Heart right ventricle (tissue), 16 donors: ENCODE measurements at regions not wholly inside any gene's neighbourhood (a gene's known extent, or its start where the extent isn't known, plus 50 kb on each side); places are given as distances from the start of the nearest gene placed in this dataset.
A peak's percentile ranks its signal among the peaks of the same experiment; 100 is the strongest.

ENCODE experiments used
- ATAC-seq, 8 donors: fragments of 200-7000 bp; cut with Tn5 transposase; one replicate each; pipeline ENCODE4 v1.9.1; 2020; ENCODE audit warnings: mild to moderate bottlenecking in 8 of 8, moderate library complexity in 8 of 8, moderate number of reproducible peaks in 1 of 8
- DNase-seq, 2 donors: peaks; one replicate each; pipeline ENCODE4 v3.0.0-alpha.2; 2020
- H3K27ac ChIP-seq, 10 donors: fragments of 200-600 bp; sonication (generic) in 2 of 10; one replicate each; pipeline versions ENCODE4 v1.5.0 to v1.8.0; 2020 to 2022; ENCODE audit warnings: mild to moderate bottlenecking in 3 of 10
- H3K27me3 ChIP-seq, 7 donors: fragments of 200-600 bp; one replicate each; pipeline ENCODE4 v1.8.0; 2021 to 2022; ENCODE audit warnings: mild to moderate bottlenecking in 2 of 7
- H3K36me3 ChIP-seq, 9 donors: fragments of 200-600 bp; sonication (generic) in 1 of 9; one replicate each; pipeline versions ENCODE4 v1.5.0 to v1.8.0; 2020 to 2022; ENCODE audit warnings: mild to moderate bottlenecking in 2 of 9
- H3K4me1 ChIP-seq, 9 donors: fragments of 200-600 bp; sonication (generic) in 1 of 9; one replicate each; pipeline versions ENCODE4 v1.5.0 to v1.8.0; 2020 to 2022; ENCODE audit warnings: mild to moderate bottlenecking in 4 of 9
- H3K4me3 ChIP-seq, 10 donors: fragments of 200-600 bp; sonication (generic) in 2 of 10; one replicate each; pipeline versions ENCODE4 v1.5.0 to v1.8.0; 2020 to 2022; ENCODE audit warnings: mild to moderate bottlenecking in 7 of 10, moderate library complexity in 2 of 10
- H3K9me3 ChIP-seq, 11 donors: fragments of 200-600 bp in 10 of 11; sonication (generic) in 2 of 11; one replicate each; pipeline versions ENCODE4 v1.5.0 to v1.8.0; 2013 to 2022; ENCODE audit warnings: mild to moderate bottlenecking in 2 of 11, control low read depth in 1 of 11, moderate library complexity in 1 of 11
- WGBS, 2 donors: extraction: QIAGEN DNeasy Blood & Tissue Kit; methylation state at CpG; one replicate each; pipeline ENCODE4 v1.1.7; 2013; ENCODE audit warnings: inconsistent platforms in 1 of 2; 5-methylcytosine and 5-hydroxymethylcytosine counted together
- intact Hi-C, 10 donors: fragments of 100-400 bp; cut with DNase I; formaldehyde crosslinking; loops; one replicate each; pipeline versions ENCODE4 v1.11.1 to v1.14.2; 2022
- TF ChIP-seq, protein P1 (sequence below), 9 donors: fragments of 200-600 bp; sonication (generic) in 2 of 9; IDR thresholded peaks; one replicate each; pipeline versions ENCODE4 v1.5.0 to v1.8.0; 2021 to 2022; ENCODE audit warnings: antibody characterized with exemption in 9 of 9, mild to moderate bottlenecking in 5 of 9, moderate library complexity in 1 of 9
- donor health status: Arrhythmogenic right ventricular cardiomyopathy.
- donor health status: ischemic (EF 13 %, LVEDD 7.1; RV severe dilation, severe dysfunction).
- donor health status: healthy with polysubstance abuse.
- donor health status: DM: no; HTN: yes; CAD: no.
- donor health status: DM: no; HTN: no; CAD: no.
- donor health status: ischemic (EF 25% LVEDD 6.9; RV normal size, moderate dysfunction).
- donor health status: ischemic (EF 25% LVEDD 5.7; RV mildly dilated, moderate dysfunction).
- donor health status: healthy.
- donor health status: DM: yes; HTN: yes; CAD: no.
- donor health status: Ischemic cardiomyopathy.
- donor health status: ischemic (EF 35%, LVEDD 5.7; RV mildly dilated, moderate dysfunction).
- donor health status: nonischemic (EF 11% LVEDD 7.7; RV severe dilation, severe dysfunction).
- donor health status: DM: yes; HTN: yes; CAD: no.
- donor health status: PGD.
- donor health status: ischemic (EF 29% LVEDD 5.4; RV normal size, mild dysfunction).
- donor health status: nonischemic (EF 23%, LVEDD 6.1; RV moderate dilation, normal function).

DNA sequence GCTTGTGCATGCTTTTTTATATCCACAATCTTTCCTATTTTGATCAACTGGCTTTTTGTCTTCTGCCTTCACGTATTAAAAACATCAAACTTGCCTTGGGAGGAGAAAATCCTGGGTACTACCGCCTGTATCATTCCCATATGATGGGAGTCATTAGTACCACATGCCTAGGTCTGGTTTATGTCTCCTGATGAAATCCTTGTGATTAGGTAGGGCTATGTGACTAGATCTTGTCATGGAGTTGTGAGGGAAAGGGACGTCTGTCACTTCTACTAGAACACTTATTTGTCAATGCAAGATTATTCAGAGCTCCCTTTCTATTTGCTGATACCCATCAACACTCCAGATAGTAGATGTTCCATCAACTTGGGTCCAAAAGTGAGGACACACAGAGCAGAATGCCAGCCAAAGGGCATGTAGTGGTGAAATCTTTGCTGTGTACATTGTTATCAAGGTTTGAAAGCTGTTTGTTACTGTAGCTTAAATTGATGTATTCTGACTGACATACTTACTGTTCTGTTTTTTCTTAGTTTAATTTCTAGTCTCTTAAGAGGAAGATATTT, 621.8 kb upstream of the NR5A2 start:
- peaks cover 0 to 6% (median 0%) of the 10 kb centered on the region in 11 donors for H3K9me3 ChIP-seq
- WGBS, 2 donors, result 54 to 59% methylated on average over 3 of the region's 3 CpGs
- intact Hi-C loops, result no loop called here
- no peak overlapping the region for H3K4me3 ChIP-seq
- TF ChIP-seq, protein P1, sequence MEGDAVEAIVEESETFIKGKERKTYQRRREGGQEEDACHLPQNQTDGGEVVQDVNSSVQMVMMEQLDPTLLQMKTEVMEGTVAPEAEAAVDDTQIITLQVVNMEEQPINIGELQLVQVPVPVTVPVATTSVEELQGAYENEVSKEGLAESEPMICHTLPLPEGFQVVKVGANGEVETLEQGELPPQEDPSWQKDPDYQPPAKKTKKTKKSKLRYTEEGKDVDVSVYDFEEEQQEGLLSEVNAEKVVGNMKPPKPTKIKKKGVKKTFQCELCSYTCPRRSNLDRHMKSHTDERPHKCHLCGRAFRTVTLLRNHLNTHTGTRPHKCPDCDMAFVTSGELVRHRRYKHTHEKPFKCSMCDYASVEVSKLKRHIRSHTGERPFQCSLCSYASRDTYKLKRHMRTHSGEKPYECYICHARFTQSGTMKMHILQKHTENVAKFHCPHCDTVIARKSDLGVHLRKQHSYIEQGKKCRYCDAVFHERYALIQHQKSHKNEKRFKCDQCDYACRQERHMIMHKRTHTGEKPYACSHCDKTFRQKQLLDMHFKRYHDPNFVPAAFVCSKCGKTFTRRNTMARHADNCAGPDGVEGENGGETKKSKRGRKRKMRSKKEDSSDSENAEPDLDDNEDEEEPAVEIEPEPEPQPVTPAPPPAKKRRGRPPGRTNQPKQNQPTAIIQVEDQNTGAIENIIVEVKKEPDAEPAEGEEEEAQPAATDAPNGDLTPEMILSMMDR (IDR thresholded peaks at IDR 0.05), result no peak
- DNase-seq (no peak), ATAC-seq (no peak)
- H3K4me1 ChIP-seq, result no peaks in the 10 kb centered on the region
- no peaks in the 10 kb centered on the region for H3K27me3 ChIP-seq
- H3K36me3 ChIP-seq, result no peaks in the 10 kb centered on the region
- no peak overlapping the region for H3K27ac ChIP-seq

DNA sequence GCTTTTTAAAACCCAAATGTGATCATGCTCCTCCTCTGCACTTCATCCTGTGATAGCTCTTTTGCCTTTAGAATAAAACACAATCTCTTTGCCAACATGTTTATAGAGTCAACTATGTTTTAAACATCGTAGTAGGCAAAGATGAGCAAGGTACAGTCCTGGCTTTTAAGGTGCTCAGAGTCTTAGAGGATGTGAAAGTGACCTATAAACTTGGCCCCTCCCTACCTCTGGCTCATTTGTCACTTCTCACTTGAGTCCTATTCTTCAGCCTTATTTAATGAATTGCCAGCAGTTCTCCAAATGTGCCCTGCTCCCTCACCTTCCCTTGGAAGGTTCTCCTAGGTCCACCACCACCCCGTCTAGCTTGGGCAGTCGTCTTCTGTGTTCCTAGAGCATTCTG, 617.0 kb upstream of the NR5A2 start:
- H3K9me3 ChIP-seq, result peaks cover 0 to 9% (median 0%) of the 10 kb centered on the region in 11 donors
- no peaks in the 10 kb centered on the region for H3K4me1 ChIP-seq
- 80 to 83% methylated on average over 3 of the region's 3 CpGs for WGBS, 2 donors
- H3K36me3 ChIP-seq, result no peaks in the 10 kb centered on the region
- intact Hi-C loops, result no loop called here
- H3K4me3 ChIP-seq, result no peak overlapping the region
- ATAC-seq, result no peak
- no peak for DNase-seq
- no peaks in the 10 kb centered on the region for H3K27me3 ChIP-seq
- TF ChIP-seq, protein P1 (IDR thresholded peaks at IDR 0.05), result no peak
- H3K27ac ChIP-seq, result no peak overlapping the region

DNA sequence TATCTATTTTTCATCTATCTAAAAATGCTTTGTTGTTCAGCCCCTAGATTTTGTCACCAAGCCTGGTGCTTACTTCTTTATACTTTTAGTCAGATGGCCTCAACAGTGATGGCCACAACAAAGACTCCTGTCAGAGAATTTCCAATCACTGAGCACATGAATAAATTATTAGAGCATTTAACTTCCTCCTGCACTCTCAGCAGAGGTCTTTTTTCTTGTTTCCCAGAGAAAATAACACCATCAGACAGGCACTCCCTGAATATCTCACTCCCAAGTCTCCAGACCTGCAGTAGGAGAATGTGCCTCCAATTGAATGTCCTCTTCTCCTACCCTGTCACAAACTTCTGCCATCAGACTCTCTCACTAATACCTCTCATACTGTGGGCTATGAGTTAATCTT, 616.0 kb upstream of the NR5A2 start:
- no peaks in the 10 kb centered on the region for H3K4me1 ChIP-seq
- H3K36me3 ChIP-seq, result no peaks in the 10 kb centered on the region
- TF ChIP-seq, protein P1 (IDR thresholded peaks at IDR 0.05), result no peak
- H3K27ac ChIP-seq, result no peak overlapping the region
- H3K9me3 ChIP-seq, result peaks cover 0 to 20% (median 7%) of the 10 kb centered on the region in 11 donors
- intact Hi-C loops, result no loop called here
- H3K4me3 ChIP-seq, result no peak overlapping the region
- H3K27me3 ChIP-seq, result no peaks in the 10 kb centered on the region
- DNase-seq (no peak), ATAC-seq (no peak)

DNA sequence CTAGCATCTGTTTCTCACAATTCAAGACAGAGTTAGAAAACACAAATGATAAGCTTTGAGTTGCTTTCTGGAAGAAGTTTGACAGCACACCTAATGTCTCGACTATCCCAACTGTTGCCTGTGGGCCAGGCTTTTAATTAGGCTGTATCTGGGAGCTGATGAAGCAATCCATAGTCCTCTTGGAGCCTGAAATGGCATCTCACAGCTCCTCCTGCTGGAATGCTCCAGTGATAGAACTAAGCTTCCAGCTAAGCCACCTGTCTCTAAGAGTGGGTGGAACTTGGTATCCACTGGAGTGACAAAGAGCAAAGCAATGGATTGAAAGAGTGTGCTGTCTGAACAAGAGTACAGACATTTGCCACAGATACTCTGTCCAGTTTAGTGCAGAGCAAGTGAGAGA, 605.3 kb upstream of the NR5A2 start:
- no peaks in the 10 kb centered on the region for H3K36me3 ChIP-seq
- no peaks in the 10 kb centered on the region for H3K27me3 ChIP-seq
- WGBS, 2 donors, result 51 to 56% methylated on average over 1 of the region's 1 CpG
- DNase-seq, result no peak
- peaks cover 0 to 19% (median 10%) of the 10 kb centered on the region in 11 donors for H3K9me3 ChIP-seq
- intact Hi-C loops, result no loop called here
- no peak overlapping the region for H3K4me3 ChIP-seq
- no peaks in the 10 kb centered on the region for H3K4me1 ChIP-seq
- no peak overlapping the region for H3K27ac ChIP-seq
- TF ChIP-seq, protein P1 (IDR thresholded peaks at IDR 0.05), result peak in 1 of 9 donors; percentile 6
- ATAC-seq, result no peak
